ENCODE measurements at regions not wholly inside any gene's neighbourhood (a gene's known extent, or its start where the extent isn't known, plus 50 kb on each side); places are given as distances from the start of the nearest gene placed in this dataset.

GRCh38 chr4:12963291-12963690, 520.8 kb downstream of the RAB28 start:
- H3K36me3 ChIP-seq (ENCODE audit: insufficient read depth, low read length) = no peaks in the 10 kb centered on the region
- H3K4me1 ChIP-seq (ENCODE audit: control insufficient read depth, insufficient read depth, low read length) = no peaks in the 10 kb centered on the region
- no peak overlapping the region for H3K9ac ChIP-seq (ENCODE audit: low read depth, low read length)
- H3K27me3 ChIP-seq (ENCODE audit: control insufficient read depth, insufficient read depth, low read length) = no peaks in the 10 kb centered on the region
- H3K4me2 ChIP-seq (ENCODE audit: low read length) = no peak overlapping the region
- no peak overlapping the region for H3K4me3 ChIP-seq (ENCODE audit: low read length)
- no peaks in the 10 kb centered on the region for H3K9me3 ChIP-seq (replicated peaks; ENCODE audit: low read length)

GRCh38 chr4:12961713-12962112, 522.4 kb downstream of the RAB28 start:
- Histone ChIP-seq H3K9me3 (replicated peaks; ENCODE audit: low read length) (no peaks in the 10 kb centered on the region), H3K27me3 (ENCODE audit: control insufficient read depth, insufficient read depth, low read length) (no peaks in the 10 kb centered on the region), H3K4me3 (ENCODE audit: low read length) (no peak overlapping the region), H3K4me2 (ENCODE audit: low read length) (no peak overlapping the region), H3K9ac (ENCODE audit: low read depth, low read length) (no peak overlapping the region), H3K4me1 (ENCODE audit: control insufficient read depth, insufficient read depth, low read length) (no peaks in the 10 kb centered on the region), H3K36me3 (ENCODE audit: insufficient read depth, low read length) (no peaks in the 10 kb centered on the region)

- no peak overlapping the region for H3K4me2 ChIP-seq (ENCODE audit: low read length)
- no peak overlapping the region for H3K4me3 ChIP-seq (ENCODE audit: low read length)
- H3K4me1 ChIP-seq (ENCODE audit: control insufficient read depth, insufficient read depth, low read length) = no peaks in the 10 kb centered on the region
- no peaks in the 10 kb centered on the region for H3K36me3 ChIP-seq (ENCODE audit: insufficient read depth, low read length)
- H3K9ac ChIP-seq (ENCODE audit: low read depth, low read length) = no peak overlapping the region
- no peaks in the 10 kb centered on the region for H3K9me3 ChIP-seq (replicated peaks; ENCODE audit: low read length)
- no peaks in the 10 kb centered on the region for H3K27me3 ChIP-seq (ENCODE audit: control insufficient read depth, insufficient read depth, low read length)
Observed at GRCh38 chr4:12958436-12958835, 525.7 kb downstream of the RAB28 start.

GRCh38 chr4:12957108-12957507, 527.0 kb downstream of the RAB28 start:
- Histone ChIP-seq H3K4me1 (ENCODE audit: control insufficient read depth, insufficient read depth, low read length) (no peaks in the 10 kb centered on the region), H3K27me3 (ENCODE audit: control insufficient read depth, insufficient read depth, low read length) (no peaks in the 10 kb centered on the region), H3K9ac (ENCODE audit: low read depth, low read length) (no peak overlapping the region), H3K36me3 (ENCODE audit: insufficient read depth, low read length) (no peaks in the 10 kb centered on the region), H3K4me3 (ENCODE audit: low read length) (no peak overlapping the region), H3K4me2 (ENCODE audit: low read length) (no peak overlapping the region), H3K9me3 (replicated peaks; ENCODE audit: low read length) (no peaks in the 10 kb centered on the region)

GRCh38 chr4:12956026-12956425, 528.1 kb downstream of the RAB28 start:
- Histone ChIP-seq H3K9me3 (replicated peaks; ENCODE audit: low read length) (no peaks in the 10 kb centered on the region), H3K4me2 (ENCODE audit: low read length) (no peak overlapping the region), H3K36me3 (ENCODE audit: insufficient read depth, low read length) (no peaks in the 10 kb centered on the region), H3K9ac (ENCODE audit: low read depth, low read length) (no peak overlapping the region), H3K4me3 (ENCODE audit: low read length) (no peak overlapping the region), H3K4me1 (ENCODE audit: control insufficient read depth, insufficient read depth, low read length) (no peaks in the 10 kb centered on the region), H3K27me3 (ENCODE audit: control insufficient read depth, insufficient read depth, low read length) (no peaks in the 10 kb centered on the region)

GRCh38 chr4:12949719-12950490, 534.2 kb downstream of the RAB28 start:
- H3K4me2 ChIP-seq (ENCODE audit: low read length) = no peak overlapping the region
- no peaks in the 10 kb centered on the region for H3K36me3 ChIP-seq (ENCODE audit: insufficient read depth, low read length)
- H3K4me3 ChIP-seq (ENCODE audit: low read length) = no peak overlapping the region
- H3K4me1 ChIP-seq (ENCODE audit: control insufficient read depth, insufficient read depth, low read length) = no peaks in the 10 kb centered on the region
- no peaks in the 10 kb centered on the region for H3K27me3 ChIP-seq (ENCODE audit: control insufficient read depth, insufficient read depth, low read length)
- no peak overlapping the region for H3K9ac ChIP-seq (ENCODE audit: low read depth, low read length)
- H3K9me3 ChIP-seq (replicated peaks; ENCODE audit: low read length) = no peaks in the 10 kb centered on the region

GRCh38 chr4:12943069-12943468, 541.1 kb downstream of the RAB28 start:
- H3K4me2 ChIP-seq (ENCODE audit: low read length) = no peak overlapping the region
- no peaks in the 10 kb centered on the region for H3K36me3 ChIP-seq (ENCODE audit: insufficient read depth, low read length)
- H3K4me1 ChIP-seq (ENCODE audit: control insufficient read depth, insufficient read depth, low read length) = no peaks in the 10 kb centered on the region
- no peaks in the 10 kb centered on the region for H3K27me3 ChIP-seq (ENCODE audit: control insufficient read depth, insufficient read depth, low read length)
- H3K4me3 ChIP-seq (ENCODE audit: low read length) = no peak overlapping the region
- no peak overlapping the region for H3K9ac ChIP-seq (ENCODE audit: low read depth, low read length)
- H3K9me3 ChIP-seq (replicated peaks; ENCODE audit: low read length) = no peaks in the 10 kb centered on the region

GRCh38 chr4:12933760-12934221, 550.3 kb downstream of the RAB28 start:
- Histone ChIP-seq H3K4me1 (ENCODE audit: control insufficient read depth, insufficient read depth, low read length) (no peaks in the 10 kb centered on the region), H3K4me2 (ENCODE audit: low read length) (no peak overlapping the region), H3K9ac (ENCODE audit: low read depth, low read length) (no peak overlapping the region), H3K27me3 (ENCODE audit: control insufficient read depth, insufficient read depth, low read length) (no peaks in the 10 kb centered on the region), H3K36me3 (ENCODE audit: insufficient read depth, low read length) (no peaks in the 10 kb centered on the region), H3K4me3 (ENCODE audit: low read length) (no peak overlapping the region), H3K9me3 (replicated peaks; ENCODE audit: low read length) (no peaks in the 10 kb centered on the region)

GRCh38 chr4:12932203-12932788, 551.8 kb downstream of the RAB28 start:
- H3K27me3 ChIP-seq (ENCODE audit: control insufficient read depth, insufficient read depth, low read length) = no peaks in the 10 kb centered on the region
- no peaks in the 10 kb centered on the region for H3K4me1 ChIP-seq (ENCODE audit: control insufficient read depth, insufficient read depth, low read length)
- no peaks in the 10 kb centered on the region for H3K9me3 ChIP-seq (replicated peaks; ENCODE audit: low read length)
- H3K4me2 ChIP-seq (ENCODE audit: low read length) = no peak overlapping the region
- H3K4me3 ChIP-seq (ENCODE audit: low read length) = no peak overlapping the region
- H3K36me3 ChIP-seq (ENCODE audit: insufficient read depth, low read length) = no peaks in the 10 kb centered on the region
- no peak overlapping the region for H3K9ac ChIP-seq (ENCODE audit: low read depth, low read length)

GRCh38 chr4:12929784-12930183, 554.4 kb downstream of the RAB28 start:
- Histone ChIP-seq H3K4me2 (ENCODE audit: low read length) (no peak overlapping the region), H3K36me3 (ENCODE audit: insufficient read depth, low read length) (no peaks in the 10 kb centered on the region), H3K4me1 (ENCODE audit: control insufficient read depth, insufficient read depth, low read length) (no peaks in the 10 kb centered on the region), H3K27me3 (ENCODE audit: control insufficient read depth, insufficient read depth, low read length) (no peaks in the 10 kb centered on the region), H3K9ac (ENCODE audit: low read depth, low read length) (no peak overlapping the region), H3K9me3 (replicated peaks; ENCODE audit: low read length) (no peaks in the 10 kb centered on the region), H3K4me3 (ENCODE audit: low read length) (no peak overlapping the region)

- H3K4me3 ChIP-seq (ENCODE audit: low read length) = no peak overlapping the region
- no peaks in the 10 kb centered on the region for H3K4me1 ChIP-seq (ENCODE audit: control insufficient read depth, insufficient read depth, low read length)
- no peaks in the 10 kb centered on the region for H3K9me3 ChIP-seq (replicated peaks; ENCODE audit: low read length)
- H3K27me3 ChIP-seq (ENCODE audit: control insufficient read depth, insufficient read depth, low read length) = no peaks in the 10 kb centered on the region
- H3K9ac ChIP-seq (ENCODE audit: low read depth, low read length) = no peak overlapping the region
- H3K4me2 ChIP-seq (ENCODE audit: low read length) = no peak overlapping the region
- no peaks in the 10 kb centered on the region for H3K36me3 ChIP-seq (ENCODE audit: insufficient read depth, low read length)
Observed at GRCh38 chr4:12928751-12929150, 555.4 kb downstream of the RAB28 start.
